ENCODE measurements at regions not wholly inside any gene's neighbourhood (a gene's known extent, or its start where the extent isn't known, plus 50 kb on each side); places are given as distances from the start of the nearest gene placed in this dataset.

DNA sequence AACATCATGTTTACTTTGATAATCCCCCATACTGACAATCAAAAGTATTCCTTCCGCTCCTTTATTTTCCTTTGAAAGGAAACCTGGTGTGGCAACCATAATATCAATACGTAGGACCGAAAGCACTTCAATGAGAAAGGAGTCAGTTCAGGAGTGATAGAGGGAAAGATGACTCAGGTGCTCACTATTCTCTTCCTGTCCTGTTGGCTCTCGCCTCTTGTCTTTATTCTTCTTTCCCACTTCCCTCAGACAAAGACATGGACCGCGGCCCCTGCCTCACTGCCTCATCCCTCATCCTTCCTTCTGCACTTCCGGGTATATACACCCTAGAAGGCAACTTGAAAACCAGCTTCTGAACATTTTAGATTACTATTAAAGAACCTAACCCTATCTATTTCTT, 49.8 kb upstream of the TNIP3 start:
- Histone ChIP-seq H2BK5ac (ENCODE audit: low read depth, low read length) (no peak overlapping the region), H4K91ac (replicated peaks; ENCODE audit: insufficient read length, low read length) (no peak overlapping the region), H3K4me1 (replicated peaks in 1 of 4; ENCODE audit: control insufficient read depth in 3 of 4, insufficient read depth in 4 of 4, low read length in 3 of 4) (no peaks in the 10 kb centered on the region), H2AK5ac (ENCODE audit: low read depth, low read length) (no peak overlapping the region), H3K36me3 (ENCODE audit: control insufficient read depth in 2 of 4, insufficient read depth in 4 of 4, low read length in 3 of 4) (no peaks in the 10 kb centered on the region), H2AFZ (ENCODE audit: low read length) (no peak overlapping the region; the same call in 1 of the 2 replicates), H3K14ac (ENCODE audit: insufficient read length) (no peak overlapping the region), H3K9me3 (ENCODE audit: insufficient read depth in 2 of 2, low read depth in 1 of 2, low read length in 1 of 2) (no peaks in the 10 kb centered on the region), H3K79me2 (ENCODE audit: control insufficient read depth in 1 of 2, insufficient read depth in 2 of 2, low read length in 2 of 2) (no peaks in the 10 kb centered on the region), H2BK15ac (ENCODE audit: low read length) (no peak overlapping the region), H3K4me3 (ENCODE audit: extremely low read depth in 1 of 4, insufficient read depth in 2 of 4, low read depth in 3 of 4, low read length in 4 of 4) (no peak overlapping the region), H3K27me3 (replicated peaks in 1 of 4; ENCODE audit: control insufficient read depth in 3 of 4, extremely low read depth in 1 of 4, insufficient read depth in 3 of 4, low read length in 3 of 4) (peaks cover 0 to 1% (median 0%) of the 10 kb centered on the region in 4 experiments; a peak in 1 of 7 replicates), H3K56ac (replicated peaks; ENCODE audit: insufficient read length, low read depth, low read length) (no peak overlapping the region), H4K8ac (ENCODE audit: extremely low read depth, insufficient read depth, low read length) (no peak overlapping the region), H2BK120ac (replicated peaks; ENCODE audit: low read depth, low read length) (no peak overlapping the region), H3K79me1 (ENCODE audit: low read depth, low read length) (no peaks in the 10 kb centered on the region), H3K27ac (ENCODE audit: low read depth, low read length) (no peak overlapping the region), H3K23ac (ENCODE audit: insufficient read length) (no peak overlapping the region), H3K23me2 (ENCODE audit: low read depth, low read length) (no peaks in the 10 kb centered on the region), H3K4me2 (ENCODE audit: insufficient read depth in 1 of 2, low read depth in 2 of 2, low read length in 2 of 2) (no peak overlapping the region), H2BK20ac (ENCODE audit: low read length) (no peak overlapping the region), H2BK12ac (ENCODE audit: low read depth, low read length) (no peak overlapping the region), H4K20me1 (replicated peaks in 1 of 2; ENCODE audit: control insufficient read depth in 1 of 2, insufficient read depth in 2 of 2, low read length in 2 of 2) (no peaks in the 10 kb centered on the region), H3K9ac (replicated peaks in 1 of 4; ENCODE audit: extremely low read depth in 1 of 4, low read depth in 3 of 4, low read length in 3 of 4) (no peak overlapping the region), H3K18ac (ENCODE audit: extremely low read depth, low read length) (no peak overlapping the region), H4K5ac (ENCODE audit: insufficient read length, low read depth, low read length) (no peak overlapping the region), H3K4ac (replicated peaks; ENCODE audit: insufficient read length, low read depth, low read length) (no peak overlapping the region)
- FAIRE-seq (no peak), DNase-seq (ENCODE audit: low read depth in 1 of 2, low spot score in 2 of 2) (no peak)
- ChIA-PET POLR2A (ENCODE audit: partially characterized antibody) (no interaction called here), CTCF (ENCODE audit: partially characterized antibody) (no interaction called here)
- 90% methylated on average over 7 of the region's 7 CpGs; no CpG with 5 or more reads in 1 of the 2 experiments for WGBS, 2 experiments (ENCODE audit: extremely low coverage in 1 of 2, insufficient coverage in 1 of 2, insufficient read length in 1 of 2, insufficient replicate concordance in 2 of 2, low coverage in 1 of 2, low lambda C conversion rate in 2 of 2, missing lambda C conversion rate in 1 of 2)
- TF ChIP-seq JUND (IDR thresholded peaks at IDR 0.05; ENCODE audit: low read length) (no peak), SRF (IDR thresholded peaks at IDR 0.05; ENCODE audit: low read depth, low read length) (no peak), TEAD4 (IDR thresholded peaks at IDR 0.05; ENCODE audit: low read depth, low read length) (no peak), NRF1 (IDR thresholded peaks at IDR 0.05; ENCODE audit: low read depth, low read length) (no peak), SP2 (IDR thresholded peaks at IDR 0.05; ENCODE audit: low read length) (no peak), POLR2AphosphoS5 (IDR thresholded peaks at IDR 0.05; ENCODE audit: low read depth, low read length) (no peak), SIRT6 (IDR thresholded peaks at IDR 0.05; ENCODE audit: low read length) (no peak), FOSL1 (IDR thresholded peaks at IDR 0.05; ENCODE audit: insufficient read depth, low read depth, low read length) (no peak), RXRA (IDR thresholded peaks at IDR 0.05; ENCODE audit: insufficient read depth, low read depth, low read length) (no peak), CEBPB (IDR thresholded peaks at IDR 0.05; ENCODE audit: low read depth, low read length) (no peak), KDM1A (IDR thresholded peaks at IDR 0.05; ENCODE audit: borderline replicate concordance, low read length) (no peak), TAF1 (IDR thresholded peaks at IDR 0.05; ENCODE audit: low read depth, low read length) (no peak), SP1 (IDR thresholded peaks at IDR 0.05; ENCODE audit: low read depth, low read length) (no peak), CHD2 (IDR thresholded peaks at IDR 0.05; ENCODE audit: low read length) (no peak), TAF7 (optimal IDR thresholded peaks at IDR 0.05; ENCODE audit: borderline replicate concordance, low read depth, low read length) (no peak)
- TF ChIP-seq, protein P1, sequence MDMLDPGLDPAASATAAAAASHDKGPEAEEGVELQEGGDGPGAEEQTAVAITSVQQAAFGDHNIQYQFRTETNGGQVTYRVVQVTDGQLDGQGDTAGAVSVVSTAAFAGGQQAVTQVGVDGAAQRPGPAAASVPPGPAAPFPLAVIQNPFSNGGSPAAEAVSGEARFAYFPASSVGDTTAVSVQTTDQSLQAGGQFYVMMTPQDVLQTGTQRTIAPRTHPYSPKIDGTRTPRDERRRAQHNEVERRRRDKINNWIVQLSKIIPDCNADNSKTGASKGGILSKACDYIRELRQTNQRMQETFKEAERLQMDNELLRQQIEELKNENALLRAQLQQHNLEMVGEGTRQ (IDR thresholded peaks at IDR 0.05; ENCODE audit: low read length), result no peak
